ENCODE measurements at regions not wholly inside any gene's neighbourhood (a gene's known extent, or its start where the extent isn't known, plus 50 kb on each side); places are given as distances from the start of the nearest gene placed in this dataset.

DNA sequence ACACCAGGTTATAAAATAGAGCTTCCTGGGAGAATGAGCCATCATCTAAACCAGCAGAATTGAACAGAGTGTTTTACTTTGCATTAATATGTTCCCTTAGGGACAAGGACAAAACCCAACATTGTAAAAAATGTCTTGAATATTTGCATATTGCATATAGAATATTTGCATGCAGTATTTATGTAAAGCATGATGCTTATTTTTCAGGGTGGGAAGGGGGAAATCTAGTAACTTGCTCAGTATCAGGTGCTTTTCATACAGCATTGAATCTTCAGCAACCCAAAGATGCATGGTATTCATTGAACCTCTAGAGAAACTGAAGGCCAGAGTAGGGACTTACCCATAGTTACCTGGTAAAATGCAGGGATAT is 409.2 kb upstream of the ZMIZ1 start:
- Histone ChIP-seq H3K27me3 (ENCODE audit: insufficient read depth, low read length) (peaks cover 7% of the 10 kb centered on the region; the same call in 1 of the 2 replicates), H3K9me3 (ENCODE audit: control insufficient read depth in 1 of 2, insufficient read depth in 1 of 2, low read depth in 1 of 2, low read length in 2 of 2) (peaks cover 3 to 4% of the 10 kb centered on the region in 2 experiments; a peak in 2 of 4 replicates), H2AFZ (ENCODE audit: low read depth, low read length, poor library complexity, severe bottlenecking) (no peak overlapping the region), H3K4me1 (ENCODE audit: control insufficient read depth in 1 of 2, insufficient read depth in 2 of 2, low read length in 2 of 2) (no peaks in the 10 kb centered on the region), H3K4me3 (replicated peaks in 1 of 2; ENCODE audit: low read depth in 1 of 2, low read length in 2 of 2) (no peak overlapping the region), H3K27ac (ENCODE audit: low read depth, low read length) (no peak overlapping the region), H3K9me2 (ENCODE audit: insufficient read depth) (no peaks in the 10 kb centered on the region), H4K20me1 (ENCODE audit: insufficient read depth) (no peaks in the 10 kb centered on the region), H3K79me2 (ENCODE audit: insufficient read depth, low read length) (no peaks in the 10 kb centered on the region), H3K4me2 (ENCODE audit: low read length) (no peak overlapping the region), H3K9ac (ENCODE audit: low read length) (no peak overlapping the region), H3K36me3 (ENCODE audit: control insufficient read depth in 1 of 2, insufficient read depth in 2 of 2, low read length in 2 of 2) (no peaks in the 10 kb centered on the region)
- RAD21 ChIA-PET (ENCODE audit: low non-redundant PET in 1 of 2, low total read pairs in 2 of 2, uncharacterized antibody in 2 of 2, unreplicated experiment in 2 of 2): no interaction called here
- POLR2A ChIA-PET: no interaction called here
- TF ChIP-seq YY1 (IDR thresholded peaks at IDR 0.05; ENCODE audit: extremely low read depth, insufficient replicate concordance, low read depth, low read length) (no peak), SIN3A (IDR thresholded peaks at IDR 0.05; ENCODE audit: low read depth) (no peak), CEBPB (IDR thresholded peaks at IDR 0.05; ENCODE audit: low read depth) (no peak), ZNF274 (IDR thresholded peaks at IDR 0.05; ENCODE audit: low read depth, low read length) (no peak), SRF (IDR thresholded peaks at IDR 0.05; ENCODE audit: low read depth) (no peak), ZFX (IDR thresholded peaks at IDR 0.05) (no peak), POLR2A (IDR thresholded peaks at IDR 0.05; ENCODE audit: borderline replicate concordance, extremely low read depth, insufficient read depth, insufficient read length) (no peak)
- TF ChIP-seq, protein P1, sequence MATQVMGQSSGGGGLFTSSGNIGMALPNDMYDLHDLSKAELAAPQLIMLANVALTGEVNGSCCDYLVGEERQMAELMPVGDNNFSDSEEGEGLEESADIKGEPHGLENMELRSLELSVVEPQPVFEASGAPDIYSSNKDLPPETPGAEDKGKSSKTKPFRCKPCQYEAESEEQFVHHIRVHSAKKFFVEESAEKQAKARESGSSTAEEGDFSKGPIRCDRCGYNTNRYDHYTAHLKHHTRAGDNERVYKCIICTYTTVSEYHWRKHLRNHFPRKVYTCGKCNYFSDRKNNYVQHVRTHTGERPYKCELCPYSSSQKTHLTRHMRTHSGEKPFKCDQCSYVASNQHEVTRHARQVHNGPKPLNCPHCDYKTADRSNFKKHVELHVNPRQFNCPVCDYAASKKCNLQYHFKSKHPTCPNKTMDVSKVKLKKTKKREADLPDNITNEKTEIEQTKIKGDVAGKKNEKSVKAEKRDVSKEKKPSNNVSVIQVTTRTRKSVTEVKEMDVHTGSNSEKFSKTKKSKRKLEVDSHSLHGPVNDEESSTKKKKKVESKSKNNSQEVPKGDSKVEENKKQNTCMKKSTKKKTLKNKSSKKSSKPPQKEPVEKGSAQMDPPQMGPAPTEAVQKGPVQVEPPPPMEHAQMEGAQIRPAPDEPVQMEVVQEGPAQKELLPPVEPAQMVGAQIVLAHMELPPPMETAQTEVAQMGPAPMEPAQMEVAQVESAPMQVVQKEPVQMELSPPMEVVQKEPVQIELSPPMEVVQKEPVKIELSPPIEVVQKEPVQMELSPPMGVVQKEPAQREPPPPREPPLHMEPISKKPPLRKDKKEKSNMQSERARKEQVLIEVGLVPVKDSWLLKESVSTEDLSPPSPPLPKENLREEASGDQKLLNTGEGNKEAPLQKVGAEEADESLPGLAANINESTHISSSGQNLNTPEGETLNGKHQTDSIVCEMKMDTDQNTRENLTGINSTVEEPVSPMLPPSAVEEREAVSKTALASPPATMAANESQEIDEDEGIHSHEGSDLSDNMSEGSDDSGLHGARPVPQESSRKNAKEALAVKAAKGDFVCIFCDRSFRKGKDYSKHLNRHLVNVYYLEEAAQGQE (IDR thresholded peaks at IDR 0.05; ENCODE audit: low read depth): no peak
- CTCF ChIA-PET: interaction anchor here (1.3 kb wide), 1 partner anchor 9 kb away, joined by 3 read pairs; no protein-coding TSS in a partner anchor
- intact Hi-C loops (cut with micrococcal nuclease): loop anchor here (5.0 to 10.0 kb wide), 4 partner anchors 425 to 612 kb away; no protein-coding TSS in a partner anchor
- DNase-seq (ENCODE audit: low read depth, low spot score) (no peak), ATAC-seq (no peak)
- no TSS peak for BruUV-seq (replicated peaks)

Measured in HCT116 (cell line).